Neural cell (in vitro differentiated cells): ENCODE measurements at regions not wholly inside any gene's neighbourhood (a gene's known extent, or its start where the extent isn't known, plus 50 kb on each side); places are given as distances from the start of the nearest gene placed in this dataset.

Experiments used
- CTCF ChIP-seq: fragments of 450-650 bp; IDR thresholded peaks from 2 replicates; pipeline ENCODE4 v1.5.1; 2014; ENCODE audit warnings: antibody characterized with exemption, mild to moderate bottlenecking, moderate library complexity; ENCODE audit not compliant: poor library complexity, severe bottlenecking
- EP300 ChIP-seq: fragments of 450-650 bp; conservative IDR thresholded peaks from 2 replicates; pipeline ENCODE4 v1.6.1; 2014; ENCODE audit warnings: antibody characterized with exemption, mild to moderate bottlenecking, moderate library complexity; ENCODE audit not compliant: poor library complexity, severe bottlenecking
- EZH2 ChIP-seq: fragments of 200-600, 300-800 bp; shearing (Covaris generic), sonication (generic); IDR thresholded peaks from 2 replicates; pipeline ENCODE4 v1.6.1; 2014; ENCODE audit warnings: antibody characterized with exemption, low read length, borderline replicate concordance, mild to moderate bottlenecking; ENCODE audit not compliant: insufficient read depth, poor library complexity, severe bottlenecking
- MXI1 ChIP-seq: fragments of 450-650 bp; conservative IDR thresholded peaks from 2 replicates; pipeline ENCODE4 v1.6.1; 2014; ENCODE audit warnings: antibody characterized with exemption, mild to moderate bottlenecking; ENCODE audit not compliant: poor library complexity, severe bottlenecking
- POLR2AphosphoS5 ChIP-seq: IDR thresholded peaks from 2 replicates; pipeline ENCODE4 v1.6.1; 2012
- RAD21 ChIP-seq: fragments of 450-650 bp; conservative IDR thresholded peaks from 2 replicates; pipeline ENCODE4 v1.6.1; 2014; ENCODE audit warnings: antibody characterized with exemption, mild to moderate bottlenecking, moderate library complexity
- SMC3 ChIP-seq: fragments of 450-650 bp; conservative IDR thresholded peaks from 2 replicates; pipeline ENCODE4 v1.6.1; 2014; ENCODE audit warnings: antibody characterized with exemption, mild to moderate bottlenecking, moderate library complexity; ENCODE audit not compliant: poor library complexity
- TAF1 ChIP-seq: IDR thresholded peaks from 2 replicates; pipeline ENCODE4 v1.6.1; 2012; ENCODE audit warnings: low read depth
- TF ChIP-seq, protein P1 (sequence below): IDR thresholded peaks from 2 replicates; pipeline ENCODE4 v1.6.1; 2012; ENCODE audit warnings: borderline replicate concordance

DNA sequence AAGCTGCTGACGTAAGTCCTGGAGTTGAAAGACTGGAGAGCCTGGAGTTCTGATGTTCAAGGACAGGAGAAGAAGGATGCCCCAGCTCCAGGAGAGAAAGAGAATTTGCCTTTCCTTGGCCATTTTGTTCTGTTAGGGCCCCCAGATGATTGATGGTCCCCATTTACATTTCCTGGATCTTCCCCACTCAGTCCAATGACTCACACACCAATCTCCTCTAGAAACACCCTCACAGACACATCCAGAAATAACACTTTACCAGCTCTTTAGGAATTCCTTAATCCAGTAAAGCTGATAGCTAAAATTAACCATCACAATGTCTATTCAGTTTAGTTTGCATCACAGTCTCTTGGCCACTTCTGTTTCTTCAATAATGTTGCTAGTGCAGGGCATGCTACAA lies 260.2 kb upstream of the IRAK1BP1 start:
- no peak for TF ChIP-seq CTCF
- TF ChIP-seq, protein P1, sequence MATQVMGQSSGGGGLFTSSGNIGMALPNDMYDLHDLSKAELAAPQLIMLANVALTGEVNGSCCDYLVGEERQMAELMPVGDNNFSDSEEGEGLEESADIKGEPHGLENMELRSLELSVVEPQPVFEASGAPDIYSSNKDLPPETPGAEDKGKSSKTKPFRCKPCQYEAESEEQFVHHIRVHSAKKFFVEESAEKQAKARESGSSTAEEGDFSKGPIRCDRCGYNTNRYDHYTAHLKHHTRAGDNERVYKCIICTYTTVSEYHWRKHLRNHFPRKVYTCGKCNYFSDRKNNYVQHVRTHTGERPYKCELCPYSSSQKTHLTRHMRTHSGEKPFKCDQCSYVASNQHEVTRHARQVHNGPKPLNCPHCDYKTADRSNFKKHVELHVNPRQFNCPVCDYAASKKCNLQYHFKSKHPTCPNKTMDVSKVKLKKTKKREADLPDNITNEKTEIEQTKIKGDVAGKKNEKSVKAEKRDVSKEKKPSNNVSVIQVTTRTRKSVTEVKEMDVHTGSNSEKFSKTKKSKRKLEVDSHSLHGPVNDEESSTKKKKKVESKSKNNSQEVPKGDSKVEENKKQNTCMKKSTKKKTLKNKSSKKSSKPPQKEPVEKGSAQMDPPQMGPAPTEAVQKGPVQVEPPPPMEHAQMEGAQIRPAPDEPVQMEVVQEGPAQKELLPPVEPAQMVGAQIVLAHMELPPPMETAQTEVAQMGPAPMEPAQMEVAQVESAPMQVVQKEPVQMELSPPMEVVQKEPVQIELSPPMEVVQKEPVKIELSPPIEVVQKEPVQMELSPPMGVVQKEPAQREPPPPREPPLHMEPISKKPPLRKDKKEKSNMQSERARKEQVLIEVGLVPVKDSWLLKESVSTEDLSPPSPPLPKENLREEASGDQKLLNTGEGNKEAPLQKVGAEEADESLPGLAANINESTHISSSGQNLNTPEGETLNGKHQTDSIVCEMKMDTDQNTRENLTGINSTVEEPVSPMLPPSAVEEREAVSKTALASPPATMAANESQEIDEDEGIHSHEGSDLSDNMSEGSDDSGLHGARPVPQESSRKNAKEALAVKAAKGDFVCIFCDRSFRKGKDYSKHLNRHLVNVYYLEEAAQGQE = no peak
- TF ChIP-seq POLR2AphosphoS5 = no peak
- no peak for TF ChIP-seq EP300
- no peak for TF ChIP-seq EZH2
- TF ChIP-seq RAD21 = no peak
- TF ChIP-seq TAF1 = no peak
- TF ChIP-seq SMC3 = no peak
- no peak for TF ChIP-seq MXI1
